ENCODE measurements at regions not wholly inside any gene's neighbourhood (a gene's known extent, or its start where the extent isn't known, plus 50 kb on each side); places are given as distances from the start of the nearest gene placed in this dataset.

GRCh38 chr4:136400829-136401228 lies 1131.5 kb downstream of the PCDH18 start:
- TF ChIP-seq CTCF (conservative IDR thresholded peaks at IDR 0.05 in 1 of 2, IDR thresholded peaks at IDR 0.05 in 1 of 2; ENCODE audit: low read depth in 1 of 2, low read length in 2 of 2) (no peak), EZH2 (IDR thresholded peaks at IDR 0.05; ENCODE audit: low read length, missing control alignments) (no peak)

All from fibroblast of lung (primary cell).